ENCODE measurements at regions not wholly inside any gene's neighbourhood (a gene's known extent, or its start where the extent isn't known, plus 50 kb on each side); places are given as distances from the start of the nearest gene placed in this dataset.
A peak's percentile ranks its signal among the peaks of the same experiment; 100 is the strongest.

DNA sequence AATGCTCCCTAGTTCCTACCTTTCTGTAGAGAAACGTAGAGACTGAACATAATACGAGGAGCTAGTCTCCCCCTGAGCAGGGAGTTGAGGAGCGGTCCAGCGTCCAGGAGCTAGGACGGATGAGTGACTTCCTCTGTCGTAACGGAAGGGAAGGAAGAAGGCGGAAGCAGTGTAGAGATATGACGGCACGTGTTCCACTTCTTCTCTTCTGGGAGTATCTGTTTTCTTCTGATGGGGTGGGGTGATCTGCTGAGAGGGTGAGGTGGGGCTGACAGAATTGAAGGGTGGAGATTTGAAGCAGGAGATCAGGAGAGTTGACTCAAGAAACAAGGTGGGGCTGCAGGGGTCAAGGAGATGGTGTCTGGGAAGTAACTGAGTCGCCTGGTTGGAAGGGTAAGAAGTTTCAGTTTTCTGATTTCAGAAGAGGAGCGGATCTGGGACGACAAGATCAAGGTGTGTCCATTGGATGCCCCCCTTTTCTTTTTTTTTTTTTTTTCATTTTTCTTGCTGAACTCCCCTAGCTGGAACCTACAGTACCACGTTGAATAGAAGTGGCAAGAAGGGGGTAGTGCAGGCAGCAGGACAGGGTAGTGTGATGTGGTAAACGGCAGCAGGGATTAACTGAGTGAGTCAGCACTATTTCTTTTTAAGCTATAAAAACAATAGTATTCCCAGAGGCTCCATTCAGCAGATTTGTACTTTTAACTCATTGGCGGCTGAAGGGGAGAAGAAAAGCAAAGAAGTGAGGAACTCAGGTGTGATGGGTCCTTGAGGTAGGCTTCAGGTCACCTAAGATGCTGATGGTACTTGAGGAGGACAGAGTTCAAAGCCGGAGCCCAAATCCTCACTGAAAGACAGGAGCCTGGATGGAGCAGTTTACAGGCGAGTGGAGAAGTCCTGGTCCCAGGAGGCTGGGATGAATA, 50.8 kb upstream of the SETD7 start (continued):
- TF ChIP-seq MAFK (IDR thresholded peaks at IDR 0.05; ENCODE audit: low read length) (peak; percentile 66; the same call in 1 of the 2 replicates), ZNF696 (CRISPR knock-in tag; conservative IDR thresholded peaks at IDR 0.05) (no peak), USF2 (CRISPR knock-in tag; IDR thresholded peaks at IDR 0.05) (peak; percentile 62), CBFB (CRISPR knock-in tag; IDR thresholded peaks at IDR 0.05) (no peak), ZBTB40 (IDR thresholded peaks at IDR 0.05) (peak; percentile 82), ZBTB40 (CRISPR knock-in tag; IDR thresholded peaks at IDR 0.05) (no peak), MAZ (CRISPR knock-in tag; conservative IDR thresholded peaks at IDR 0.05 in 1 of 2, IDR thresholded peaks at IDR 0.05 in 1 of 2) (0 out of 4 replicates have a peak, but pooled peaks of 1 of the 2 experiments have one; percentile 39), GABPB1 (CRISPR knock-in tag; IDR thresholded peaks at IDR 0.05) (peak; percentile 30), TSC22D4 (tag; IDR thresholded peaks at IDR 0.05) (no peak), ZNF79 (CRISPR knock-in tag; IDR thresholded peaks at IDR 0.05; ENCODE audit: low read depth) (no peak), ZNF3 (CRISPR knock-in tag; IDR thresholded peaks at IDR 0.05) (no peak), ZNF282 (CRISPR knock-in tag; IDR thresholded peaks at IDR 0.05) (no peak), ZNF445 (CRISPR knock-in tag; IDR thresholded peaks at IDR 0.05; ENCODE audit: low read depth) (no peak), ZNF316 (IDR thresholded peaks at IDR 0.05) (peak; percentile 96), GTF2A2 (tag; IDR thresholded peaks at IDR 0.05) (no peak), ZNF395 (CRISPR knock-in tag; IDR thresholded peaks at IDR 0.05) (no peak), CBX8 (IDR thresholded peaks at IDR 0.05; ENCODE audit: borderline replicate concordance, extremely low read depth, low read depth, low read length, poor library complexity, severe bottlenecking) (no peak)

All from K562 (cell line).